Adrenal gland (tissue), 9 donors: ENCODE measurements at regions not wholly inside any gene's neighbourhood (a gene's known extent, or its start where the extent isn't known, plus 50 kb on each side); places are given as distances from the start of the nearest gene placed in this dataset.

Experiments used
- DNase-seq, 7 donors: peaks; one replicate each; pipeline ENCODE4 v3.0.0-alpha.2; 2019 to 2020
- H3K27ac ChIP-seq, 5 donors: fragments of 200-600 bp; sonication (generic) in 4 of 5; 1 replicate in 3 of 5; 2 replicates in 2 of 5; pipeline versions ENCODE4 v1.5.1 to v1.8.0; 2016 to 2020; ENCODE audit warnings: mild to moderate bottlenecking in 1 of 5
- H3K27me3 ChIP-seq: fragments of 200-600 bp; 2 replicates; pipeline ENCODE4 v1.8.0; 2021
- H3K36me3 ChIP-seq, 2 donors: fragments of 200-600 bp; replicated peaks in 1 of 2; 1 replicate in 1 of 2; 2 replicates in 1 of 2; pipeline versions ENCODE4 v1.5.1 to v1.8.0; 2018 to 2022
- H3K4me1 ChIP-seq, 2 donors: fragments of 200-600 bp; replicated peaks in 1 of 2; 1 replicate in 1 of 2; 2 replicates in 1 of 2; pipeline versions ENCODE4 v1.5.1 to v1.8.0; 2018 to 2021
- H3K4me3 ChIP-seq, 4 donors: fragments of 200-600 bp; sonication (generic) in 3 of 4; one replicate each; pipeline ENCODE4 v1.5.1; 2016 to 2018
- H3K9me3 ChIP-seq, 3 donors: fragments of 200-600 bp; sonication (generic) in 1 of 3; replicated peaks in 1 of 3; 1 replicate in 2 of 3; 2 replicates in 1 of 3; pipeline versions ENCODE4 v1.5.1 to v1.8.0; 2016 to 2021
- CTCF ChIP-seq, 6 experiments: fragments of 450-650 bp in 4 of 6; fragments of 200-600 bp in 2 of 6; sonication (generic) in 1 of 6; IDR thresholded peaks; 1 replicate in 5 of 6; 2 replicates in 1 of 6; pipeline versions ENCODE4 v1.5.1 to v1.8.0; 2016 to 2021; ENCODE audit warnings: antibody characterized with exemption in 6 of 6, mild to moderate bottlenecking in 2 of 6, moderate library complexity in 1 of 6
- POLR2A ChIP-seq, 2 donors: fragments of 450-650 bp; IDR thresholded peaks; one replicate each; pipeline ENCODE4 v1.6.1; 2017; ENCODE audit warnings: antibody characterized with exemption in 2 of 2, mild to moderate bottlenecking in 2 of 2, moderate library complexity in 1 of 2
- WGBS, 4 donors: extraction: QIAGEN DNeasy Blood & Tissue Kit in 2 of 4; methylation state at CpG; one replicate each; pipeline versions ENCODE4 v1.1.5 to v1.1.7; 2013 to 2017; 5-methylcytosine and 5-hydroxymethylcytosine counted together
- intact Hi-C, 2 donors: fragments of 100-400 bp; cut with DNase I; formaldehyde crosslinking; loops; one replicate each; pipeline versions ENCODE4 v1.14.1 to v1.15.0; 2022 to 2023
- donor health status: healthy with polysubstance abuse.
- donor health status: Bipolar disorder and iron deficiency.
- donor health status: DM: yes; HTN: yes; CAD: no.
- donor health status: DM: no; HTN: no; CAD: no.
- donor health status: DM: no; HTN: no; CAD: no.

GRCh38 chr20:43832961-43833360 lies 81.7 kb upstream of the TOX2 start:
- intact Hi-C loops: loop anchor here in 1 of 2 donors (5.0 kb wide), 1 partner anchor 71 kb away; no protein-coding TSS in a partner anchor
- no peak overlapping the region for H3K4me3 ChIP-seq
- H3K4me1 ChIP-seq: no peaks in the 10 kb centered on the region
- 63 to 81% (median 69%) methylated on average over 4 of the region's 4 CpGs for WGBS, 4 donors
- TF ChIP-seq POLR2A (IDR thresholded peaks at IDR 0.05) (no peak), CTCF (IDR thresholded peaks at IDR 0.05) (no peak)
- H3K27ac ChIP-seq: no peak overlapping the region
- no peaks in the 10 kb centered on the region for H3K27me3 ChIP-seq
- H3K36me3 ChIP-seq: no peaks in the 10 kb centered on the region
- DNase-seq: no peak
- no peaks in the 10 kb centered on the region for H3K9me3 ChIP-seq

GRCh38 chr20:43832096-43832816 lies 82.4 kb upstream of the TOX2 start:
- H3K27me3 ChIP-seq: no peaks in the 10 kb centered on the region
- no peaks in the 10 kb centered on the region for H3K36me3 ChIP-seq
- DNase-seq: no peak
- H3K27ac ChIP-seq: no peak overlapping the region
- WGBS, 4 donors: 47 to 65% (median 54%) methylated on average over 9 of the region's 9 CpGs
- intact Hi-C loops: loop anchor here in 1 of 2 donors (5.0 kb wide), 1 partner anchor 70 kb away; no protein-coding TSS in a partner anchor
- TF ChIP-seq CTCF (IDR thresholded peaks at IDR 0.05) (no peak), POLR2A (IDR thresholded peaks at IDR 0.05) (no peak)
- no peaks in the 10 kb centered on the region for H3K9me3 ChIP-seq
- no peak overlapping the region for H3K4me3 ChIP-seq
- H3K4me1 ChIP-seq: no peaks in the 10 kb centered on the region

DNA sequence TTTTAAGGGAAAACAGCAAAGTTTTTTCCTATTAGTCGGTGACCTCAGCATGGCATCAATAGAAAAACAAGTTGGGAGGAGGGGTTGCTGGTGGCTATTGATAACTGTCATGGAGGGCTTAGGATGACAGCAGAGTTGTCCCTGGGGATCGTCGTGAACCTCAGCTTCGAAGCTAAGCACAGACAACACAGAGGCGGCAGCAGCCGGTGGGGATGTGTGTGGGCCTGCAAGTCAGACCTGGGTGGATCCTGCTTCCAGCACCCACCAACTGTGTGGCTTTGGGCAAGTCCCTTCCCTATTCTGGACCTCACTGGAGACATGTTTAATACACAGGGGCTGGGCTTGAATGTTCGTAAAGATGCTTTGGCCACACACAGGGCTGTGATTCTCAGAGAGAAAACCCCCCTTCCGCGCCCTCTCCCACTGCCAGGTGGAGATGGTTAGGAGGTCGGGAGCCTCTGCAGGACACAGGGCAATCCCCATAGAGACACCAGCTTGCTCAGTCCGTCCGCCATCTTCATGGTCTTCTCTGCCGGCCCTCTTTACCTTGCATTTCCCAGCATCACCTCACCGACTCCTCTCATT lies 83.1 kb upstream of the TOX2 start:
- Histone ChIP-seq H3K27me3 (no peaks in the 10 kb centered on the region), H3K36me3 (no peaks in the 10 kb centered on the region), H3K9me3 (no peaks in the 10 kb centered on the region), H3K4me3 (no peak overlapping the region), H3K27ac (no peak overlapping the region), H3K4me1 (no peaks in the 10 kb centered on the region)
- no peak for DNase-seq
- TF ChIP-seq CTCF (IDR thresholded peaks at IDR 0.05) (no peak), POLR2A (IDR thresholded peaks at IDR 0.05) (no peak)
- intact Hi-C loops: loop anchor here in 1 of 2 donors (5.0 kb wide), 1 partner anchor 69 kb away; no protein-coding TSS in a partner anchor
- 81 to 87% (median 83%) methylated on average over 13 to 14 of the region's 14 CpGs for WGBS, 4 donors

GRCh38 chr20:43830883-43831282 lies 83.8 kb upstream of the TOX2 start:
- H3K9me3 ChIP-seq: no peaks in the 10 kb centered on the region
- H3K27me3 ChIP-seq: no peaks in the 10 kb centered on the region
- no peaks in the 10 kb centered on the region for H3K4me1 ChIP-seq
- 56 to 78% (median 64%) methylated on average over 3 to 5 of the region's 5 CpGs for WGBS, 4 donors
- no peak for DNase-seq
- H3K4me3 ChIP-seq: no peak overlapping the region
- no peak overlapping the region for H3K27ac ChIP-seq
- intact Hi-C loops: loop anchor here in 1 of 2 donors (5.0 kb wide), 1 partner anchor 69 kb away; no protein-coding TSS in a partner anchor
- H3K36me3 ChIP-seq: no peaks in the 10 kb centered on the region
- TF ChIP-seq CTCF (IDR thresholded peaks at IDR 0.05): no peak
- no peak for TF ChIP-seq POLR2A (IDR thresholded peaks at IDR 0.05)
